Prostate gland (tissue), 2 donors: ENCODE measurements at regions not wholly inside any gene's neighbourhood (a gene's known extent, or its start where the extent isn't known, plus 50 kb on each side); places are given as distances from the start of the nearest gene placed in this dataset.

ENCODE experiments used
- DNase-seq: peaks from one replicate; pipeline ENCODE4 v3.0.0-alpha.2; 2019; ENCODE audit warnings: low spot score
- H3K27ac ChIP-seq, 2 donors: fragments of 200-600 bp; sonication (generic); 2 replicates each; pipeline ENCODE4 v1.5.1; 2017 to 2019
- H3K27me3 ChIP-seq: fragments of 200-600 bp; sonication (generic); replicated peaks from 2 replicates; pipeline ENCODE4 v1.5.1; 2019; ENCODE audit not compliant: insufficient read depth
- H3K36me3 ChIP-seq, 2 donors: fragments of 200-600 bp; sonication (generic); 1 replicate in 1 of 2; 2 replicates in 1 of 2; pipeline versions ENCODE4 v1.5.1 to v1.8.1; 2017 to 2019
- H3K4me1 ChIP-seq: fragments of 200-600 bp; sonication (generic); replicated peaks from 2 replicates; pipeline ENCODE4 v1.5.1; 2019
- H3K4me3 ChIP-seq, 2 donors: fragments of 200-600 bp; sonication (generic); 2 replicates each; pipeline ENCODE4 v1.5.1; 2017 to 2019
- H3K9me3 ChIP-seq: fragments of 200-600 bp; sonication (generic); 2 replicates; pipeline ENCODE4 v1.5.1; 2017
- CTCF ChIP-seq, 4 experiments: fragments of 200-600 bp in 2 of 4; fragments of 450-650 bp in 2 of 4; sonication (generic) in 2 of 4; IDR thresholded peaks; 1 replicate in 3 of 4; 2 replicates in 1 of 4; pipeline ENCODE4 v1.5.1; 2016 to 2019; ENCODE audit warnings: antibody characterized with exemption in 4 of 4, mild to moderate bottlenecking in 2 of 4, moderate library complexity in 2 of 4
- POLR2A ChIP-seq: fragments of 450-650 bp; IDR thresholded peaks from one replicate; pipeline ENCODE4 v1.6.1; 2016; ENCODE audit warnings: antibody characterized with exemption, mild to moderate bottlenecking
- POLR2AphosphoS5 ChIP-seq: sonication (generic); formaldehyde crosslinking; IDR thresholded peaks from one replicate; pipeline ENCODE4 v1.6.1; 2017; ENCODE audit warnings: antibody characterized with exemption
- WGBS: methylation state at CpG from one replicate; pipeline ENCODE4 v1.1.5; 2018; 5-methylcytosine and 5-hydroxymethylcytosine counted together
- intact Hi-C: fragments of 100-400 bp; cut with DNase I; formaldehyde crosslinking; loops from one replicate; pipeline ENCODE4 v1.14.2; 2022

- Histone ChIP-seq H3K36me3 (no peaks in the 10 kb centered on the region), H3K4me3 (no peak overlapping the region), H3K27ac (no peak overlapping the region), H3K27me3 (no peaks in the 10 kb centered on the region), H3K4me1 (no peaks in the 10 kb centered on the region), H3K9me3 (no peaks in the 10 kb centered on the region)
- TF ChIP-seq CTCF (IDR thresholded peaks at IDR 0.05) (no peak), POLR2A (no peak), POLR2AphosphoS5 (no peak)
- WGBS: 27% methylated on average over 3 of the region's 4 CpGs
- DNase-seq: no peak
- intact Hi-C loops: no loop called here
Measured at GRCh38 chrX:124895947-124896346, 423.7 kb upstream of the TEX13C start.

GRCh38 chrX:124902953-124903352, 416.7 kb upstream of the TEX13C start:
- no peaks in the 10 kb centered on the region for H3K9me3 ChIP-seq
- intact Hi-C loops: no loop called here
- no peaks in the 10 kb centered on the region for H3K4me1 ChIP-seq
- no peak for DNase-seq
- H3K27ac ChIP-seq: no peak overlapping the region
- no peaks in the 10 kb centered on the region for H3K36me3 ChIP-seq
- WGBS: 78% methylated on average over 2 of the region's 2 CpGs
- no peak overlapping the region for H3K4me3 ChIP-seq
- TF ChIP-seq POLR2A: no peak
- H3K27me3 ChIP-seq: no peaks in the 10 kb centered on the region

- no peak for DNase-seq
- TF ChIP-seq POLR2AphosphoS5 (no peak), POLR2A (no peak), CTCF (IDR thresholded peaks at IDR 0.05) (no peak)
- Histone ChIP-seq H3K9me3 (no peaks in the 10 kb centered on the region), H3K4me1 (no peaks in the 10 kb centered on the region), H3K27ac (no peak overlapping the region), H3K36me3 (no peaks in the 10 kb centered on the region), H3K4me3 (no peak overlapping the region), H3K27me3 (no peaks in the 10 kb centered on the region)
- 63% methylated on average over 4 of the region's 4 CpGs for WGBS
- intact Hi-C loops: no loop called here
Measured at GRCh38 chrX:124910611-124911010, 409.1 kb upstream of the TEX13C start.

- no peak overlapping the region for H3K4me3 ChIP-seq
- H3K36me3 ChIP-seq: no peaks in the 10 kb centered on the region
- TF ChIP-seq POLR2AphosphoS5 (no peak), CTCF (IDR thresholded peaks at IDR 0.05) (no peak), POLR2A (no peak)
- no peak for DNase-seq
- no peak overlapping the region for H3K27ac ChIP-seq
- no peaks in the 10 kb centered on the region for H3K9me3 ChIP-seq
- WGBS: 100% methylated on average over 2 of the region's 2 CpGs
- intact Hi-C loops: no loop called here
- no peaks in the 10 kb centered on the region for H3K4me1 ChIP-seq
- no peaks in the 10 kb centered on the region for H3K27me3 ChIP-seq
Measured at GRCh38 chrX:124917011-124917410, 402.7 kb upstream of the TEX13C start.

GRCh38 chrX:124925681-124926080, 394.0 kb upstream of the TEX13C start:
- no peak for DNase-seq
- H3K4me3 ChIP-seq: no peak overlapping the region
- TF ChIP-seq CTCF (IDR thresholded peaks at IDR 0.05) (no peak), POLR2AphosphoS5 (no peak), POLR2A (no peak)

More at GRCh38 chrX:124925681-124926080, 394.0 kb upstream of the TEX13C start:
- WGBS: 74% methylated on average over 1 of the region's 1 CpG
- H3K27ac ChIP-seq: no peak overlapping the region
- no peaks in the 10 kb centered on the region for H3K9me3 ChIP-seq
- H3K36me3 ChIP-seq: no peaks in the 10 kb centered on the region
- no peaks in the 10 kb centered on the region for H3K27me3 ChIP-seq
- intact Hi-C loops: no loop called here
- H3K4me1 ChIP-seq: no peaks in the 10 kb centered on the region
